Hematopoietic multipotent progenitor cell treated with erythropoietin and hydrocortisone succinate and interleukin-3 and kit ligand, for 8 days (in vitro differentiated cells): ENCODE measurements at regions not wholly inside any gene's neighbourhood (a gene's known extent, or its start where the extent isn't known, plus 50 kb on each side); places are given as distances from the start of the nearest gene placed in this dataset.
"Not testable (repeated sequence)": the region's sequence is repeated elsewhere in the genome, so short reads cannot be mapped to it uniquely, and the experiment has no call there.

Experiments used
- DNase-seq: peaks from one replicate; pipeline ENCODE4 v3.0.0-alpha.2; 2015

DNA sequence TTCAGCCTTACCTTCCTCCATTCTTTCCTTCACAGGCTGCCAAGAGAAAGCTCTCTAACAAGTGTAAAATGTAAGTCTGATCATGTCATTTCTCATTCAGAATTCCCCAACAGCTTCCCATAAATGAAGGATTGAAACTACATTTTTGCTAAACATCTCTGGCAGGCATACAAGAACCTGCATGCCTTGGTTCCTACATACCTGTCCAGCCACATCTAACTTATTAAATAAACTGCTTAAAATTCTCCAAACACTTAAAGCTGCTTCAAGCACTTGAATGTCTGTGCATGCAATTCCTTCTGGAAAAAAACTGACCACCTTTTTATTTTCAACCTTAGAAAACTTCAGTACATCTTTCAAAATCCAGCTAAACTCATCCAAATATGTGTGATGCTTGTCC is 84.4 kb upstream of the DCN start:
- DNase-seq, result no peak

DNA sequence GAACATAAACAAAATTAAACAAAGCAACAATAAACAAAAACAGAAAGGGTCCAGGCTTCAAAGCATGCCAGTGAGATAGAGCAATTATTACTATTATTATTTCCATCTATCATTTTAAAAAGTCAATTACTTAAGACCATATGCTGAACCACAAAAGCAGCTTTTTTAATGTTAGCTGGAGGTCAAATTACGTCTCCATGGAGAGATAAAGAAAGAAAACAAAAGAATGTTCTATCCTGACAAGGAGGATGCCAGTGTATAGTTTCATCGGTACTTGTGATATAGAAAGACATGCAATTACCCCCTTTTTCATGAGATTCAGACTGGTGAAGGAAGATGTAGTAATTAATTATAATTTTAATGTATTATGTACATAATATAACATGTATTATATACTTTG is 81.6 kb upstream of the DCN start:
- DNase-seq, result no peak

- DNase-seq, result no peak
Observed at GRCh38 chr12:91261820-91262676, 79.4 kb upstream of the DCN start.

GRCh38 chr12:91256411-91256810 is 73.8 kb upstream of the DCN start:
- DNase-seq, result no peak

- DNase-seq, result no peak
Observed at GRCh38 chr12:91252341-91252740, 69.7 kb upstream of the DCN start.

GRCh38 chr12:91250273-91250665 is 67.7 kb upstream of the DCN start:
- no peak for DNase-seq

DNA sequence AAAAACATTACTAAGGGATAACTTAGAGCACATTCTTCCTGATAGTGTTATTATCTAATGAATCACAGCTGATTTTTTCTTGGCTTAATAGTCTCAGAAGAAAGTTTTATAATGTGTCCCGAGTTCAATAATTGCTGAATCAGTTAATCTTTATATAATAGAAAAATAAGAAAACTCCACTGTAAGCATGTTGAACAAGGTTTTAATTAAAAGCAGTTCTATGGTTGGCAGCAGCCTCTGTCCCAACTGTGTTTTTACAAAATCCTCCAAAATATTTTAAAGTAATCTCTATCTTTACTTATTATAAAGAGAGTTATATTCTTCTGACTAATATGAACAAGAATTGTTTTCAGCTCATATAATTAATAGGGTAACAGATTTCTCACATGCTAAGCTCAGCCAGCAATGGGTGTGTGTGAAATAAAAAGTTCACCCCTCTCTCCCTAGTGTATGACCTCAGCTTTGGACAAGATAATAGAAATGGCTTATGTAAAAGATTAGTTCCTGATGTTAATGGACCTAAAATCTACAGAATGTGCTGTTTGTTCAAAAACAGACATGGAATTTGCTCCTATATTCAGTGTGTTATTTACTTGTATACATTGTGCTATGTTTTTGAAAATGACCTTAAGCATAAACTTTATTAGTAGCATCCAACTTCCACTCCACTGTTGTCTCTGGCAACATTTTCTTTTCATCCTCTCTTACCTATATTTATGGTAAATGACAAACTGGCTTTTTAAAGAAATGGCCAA is 67.1 kb upstream of the DCN start:
- DNase-seq, result no peak

DNA sequence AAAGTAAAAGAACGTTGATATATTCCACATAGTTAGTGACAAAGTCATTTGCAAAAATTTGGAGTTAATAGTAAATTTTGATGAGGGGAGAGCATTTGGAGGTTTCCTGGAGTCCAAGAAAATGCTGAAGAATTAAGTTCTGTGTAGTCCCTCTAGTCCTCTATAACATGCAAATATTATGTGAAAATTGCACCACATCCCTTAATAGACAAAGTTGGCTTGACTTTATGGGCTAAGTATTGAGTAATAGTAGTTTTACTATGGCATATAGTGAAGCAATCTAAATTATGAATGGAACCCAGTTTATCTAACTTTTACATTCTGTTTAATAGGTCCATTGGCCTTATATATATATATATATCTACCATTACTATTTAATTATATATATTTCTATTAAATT is 66.4 kb upstream of the DCN start:
- no peak for DNase-seq

DNA sequence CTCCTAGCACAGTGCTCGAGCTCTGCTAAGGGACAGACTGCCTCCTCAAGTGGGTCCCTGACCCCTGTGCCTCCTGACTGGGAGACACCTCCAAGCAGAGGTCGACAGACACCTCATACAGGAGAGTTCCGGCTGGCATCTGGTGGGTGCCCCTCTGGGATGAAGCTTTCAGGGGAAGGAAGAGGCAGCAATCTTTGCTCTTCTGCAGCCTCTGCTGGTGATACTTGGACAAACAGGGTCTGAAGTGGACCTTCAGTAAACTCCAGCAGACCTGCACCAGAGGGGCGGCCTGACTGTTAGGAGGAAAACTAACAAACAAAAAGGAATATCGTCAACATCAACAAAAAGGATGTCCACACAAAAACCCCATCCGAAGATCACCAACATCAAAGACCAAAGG is 60.6 kb upstream of the DCN start:
- not testable (repeated sequence) for DNase-seq

- DNase-seq, result no peak
Observed at GRCh38 chr12:91241756-91242155, 59.1 kb upstream of the DCN start.

- DNase-seq, result no peak
Observed at GRCh38 chr12:91240386-91241095, 57.9 kb upstream of the DCN start.

DNA sequence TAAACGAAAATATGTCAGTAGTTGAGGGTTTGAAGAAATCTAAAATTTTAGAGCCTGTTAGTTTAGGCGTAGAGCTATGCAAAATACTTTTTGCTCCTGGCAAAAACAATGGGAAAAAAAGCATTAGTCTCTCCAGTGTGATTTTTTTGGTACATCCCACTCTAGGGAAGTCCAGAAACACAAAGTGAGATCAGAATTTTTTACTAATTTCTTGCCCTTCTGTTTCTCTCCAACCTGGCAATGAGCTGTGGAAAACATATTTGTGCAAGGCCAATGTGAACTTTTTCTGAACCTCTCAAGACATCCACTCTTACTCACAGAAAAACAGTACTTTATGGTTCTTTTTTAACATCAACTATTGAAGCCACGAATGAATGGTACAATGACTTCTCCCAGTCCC is 56.9 kb upstream of the DCN start:
- DNase-seq, result no peak
